ENCODE measurements at regions not wholly inside any gene's neighbourhood (a gene's known extent, or its start where the extent isn't known, plus 50 kb on each side); places are given as distances from the start of the nearest gene placed in this dataset.

DNA sequence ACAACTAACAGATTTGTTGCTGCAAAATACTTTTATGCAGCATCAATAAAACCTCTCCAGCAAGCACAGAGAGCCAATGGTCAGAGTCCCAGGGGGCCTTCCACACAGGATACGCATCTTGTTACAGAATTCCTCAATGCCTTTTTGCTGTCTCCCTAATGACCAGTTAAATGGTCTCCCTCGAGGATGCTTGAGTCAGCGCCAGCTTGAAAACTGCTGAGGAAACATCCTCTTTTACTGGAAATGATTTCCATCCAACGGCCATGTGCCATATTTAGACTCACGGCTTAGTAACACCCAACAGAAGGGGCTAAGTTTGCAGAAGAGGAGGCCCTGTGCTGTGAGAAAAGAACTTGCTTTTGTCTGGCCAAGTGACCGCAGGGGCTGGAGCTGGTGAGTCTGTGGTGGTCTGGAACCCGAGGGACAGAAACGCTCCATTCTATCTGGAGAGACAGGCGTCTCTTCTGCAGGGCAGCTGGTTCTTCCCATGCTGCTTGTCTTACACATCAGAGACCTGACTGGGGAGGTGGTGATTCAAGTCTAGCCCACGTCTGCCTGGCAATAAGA lies 496.4 kb downstream of the SETD4 start:
- peak in 1 of 3 donors; percentile 60 for TF ChIP-seq POLR2AphosphoS5 (IDR thresholded peaks at IDR 0.05)
- TF ChIP-seq POLR2A (IDR thresholded peaks at IDR 0.05), result no peak

Measured in spleen (tissue), 3 donors.